Mesothelial cell of epicardium (in vitro differentiated cells): ENCODE measurements at regions not wholly inside any gene's neighbourhood (a gene's known extent, or its start where the extent isn't known, plus 50 kb on each side); places are given as distances from the start of the nearest gene placed in this dataset.

ENCODE experiments used
- DNase-seq, 2 experiments: peaks; one replicate each; pipeline ENCODE4 v3.0.0; 2021; ENCODE audit warnings: low spot score in 2 of 2; ENCODE audit not compliant: unreplicated experiment in 2 of 2
- H3K27ac Mint-ChIP-seq: 2 replicates; pipeline ENCODE4 v1.8.0; 2021; ENCODE audit warnings: mixed read lengths
- H3K27me3 Mint-ChIP-seq: 2 replicates; pipeline ENCODE4 v1.8.0; 2021; ENCODE audit warnings: low read depth, mixed read lengths
- H3K36me3 Mint-ChIP-seq: 2 replicates; pipeline ENCODE4 v1.8.0; 2021; ENCODE audit warnings: mixed read lengths
- H3K4me1 Mint-ChIP-seq: 2 replicates; pipeline ENCODE4 v1.8.0; 2021; ENCODE audit warnings: mixed read lengths
- H3K4me3 Mint-ChIP-seq: 2 replicates; pipeline ENCODE4 v1.8.0; 2021; ENCODE audit warnings: mild to moderate bottlenecking, moderate library complexity, mixed read lengths
- H3K9me3 Mint-ChIP-seq: 2 replicates; pipeline ENCODE4 v1.8.0; 2021; ENCODE audit warnings: mixed read lengths
- TF ChIP-seq, protein P1 (sequence below): fragments of 200-600 bp; sonication (generic); IDR thresholded peaks from one replicate; pipeline ENCODE4 v1.5.0; 2021; ENCODE audit warnings: antibody characterized with exemption; ENCODE audit not compliant: unreplicated experiment

DNA sequence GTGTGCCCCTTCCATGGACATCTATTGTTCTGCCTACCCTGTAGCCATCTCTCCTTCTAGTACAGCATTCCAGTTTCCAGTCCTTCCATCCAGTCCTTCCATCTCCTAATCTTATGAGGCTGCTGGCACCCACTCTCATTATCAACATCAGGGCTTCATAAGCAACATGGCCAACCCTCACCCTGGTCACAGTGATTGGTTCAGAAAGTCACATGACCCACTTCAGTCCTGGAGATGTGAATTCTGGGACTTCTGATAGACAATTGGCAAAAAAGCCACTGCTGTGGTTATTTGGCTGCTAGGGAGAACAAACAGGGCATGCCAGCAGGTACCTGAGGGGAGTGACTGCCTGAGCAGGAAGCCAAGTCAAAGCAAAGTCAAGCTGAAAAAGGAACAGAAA lies 164.7 kb upstream of the C16orf82 start:
- no peak overlapping the region for H3K27ac Mint-ChIP-seq
- H3K27me3 Mint-ChIP-seq = peaks cover 37% of the 10 kb centered on the region
- DNase-seq = no peak
- H3K36me3 Mint-ChIP-seq = no peaks in the 10 kb centered on the region
- TF ChIP-seq, protein P1, sequence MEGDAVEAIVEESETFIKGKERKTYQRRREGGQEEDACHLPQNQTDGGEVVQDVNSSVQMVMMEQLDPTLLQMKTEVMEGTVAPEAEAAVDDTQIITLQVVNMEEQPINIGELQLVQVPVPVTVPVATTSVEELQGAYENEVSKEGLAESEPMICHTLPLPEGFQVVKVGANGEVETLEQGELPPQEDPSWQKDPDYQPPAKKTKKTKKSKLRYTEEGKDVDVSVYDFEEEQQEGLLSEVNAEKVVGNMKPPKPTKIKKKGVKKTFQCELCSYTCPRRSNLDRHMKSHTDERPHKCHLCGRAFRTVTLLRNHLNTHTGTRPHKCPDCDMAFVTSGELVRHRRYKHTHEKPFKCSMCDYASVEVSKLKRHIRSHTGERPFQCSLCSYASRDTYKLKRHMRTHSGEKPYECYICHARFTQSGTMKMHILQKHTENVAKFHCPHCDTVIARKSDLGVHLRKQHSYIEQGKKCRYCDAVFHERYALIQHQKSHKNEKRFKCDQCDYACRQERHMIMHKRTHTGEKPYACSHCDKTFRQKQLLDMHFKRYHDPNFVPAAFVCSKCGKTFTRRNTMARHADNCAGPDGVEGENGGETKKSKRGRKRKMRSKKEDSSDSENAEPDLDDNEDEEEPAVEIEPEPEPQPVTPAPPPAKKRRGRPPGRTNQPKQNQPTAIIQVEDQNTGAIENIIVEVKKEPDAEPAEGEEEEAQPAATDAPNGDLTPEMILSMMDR = no peak
- H3K4me1 Mint-ChIP-seq = no peaks in the 10 kb centered on the region
- H3K4me3 Mint-ChIP-seq = no peak overlapping the region
- H3K9me3 Mint-ChIP-seq = no peaks in the 10 kb centered on the region

DNA sequence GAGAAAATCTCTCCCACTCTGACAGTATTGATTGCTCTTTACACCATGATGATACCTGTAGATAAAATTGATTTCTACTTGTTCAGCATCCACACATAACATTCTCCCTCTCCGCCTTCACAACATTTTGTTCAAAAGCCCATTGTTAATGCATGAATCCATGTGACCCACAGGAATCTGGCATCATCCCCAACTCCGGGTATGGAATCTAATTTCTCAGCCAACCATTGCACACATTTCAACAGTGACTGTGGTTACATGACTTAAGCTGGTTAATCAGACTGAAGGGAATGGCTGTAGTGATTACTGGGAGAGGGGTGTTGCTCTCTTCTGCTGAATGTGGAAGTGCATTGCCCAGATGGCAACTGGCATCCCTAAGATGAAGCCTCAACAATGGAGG lies 161.4 kb upstream of the C16orf82 start:
- TF ChIP-seq, protein P1 = no peak
- Mint-ChIP-seq H3K9me3 (no peaks in the 10 kb centered on the region), H3K27me3 (peaks cover 35% of the 10 kb centered on the region), H3K36me3 (no peaks in the 10 kb centered on the region), H3K27ac (no peak overlapping the region), H3K4me3 (no peak overlapping the region), H3K4me1 (no peaks in the 10 kb centered on the region)
- no peak for DNase-seq

DNA sequence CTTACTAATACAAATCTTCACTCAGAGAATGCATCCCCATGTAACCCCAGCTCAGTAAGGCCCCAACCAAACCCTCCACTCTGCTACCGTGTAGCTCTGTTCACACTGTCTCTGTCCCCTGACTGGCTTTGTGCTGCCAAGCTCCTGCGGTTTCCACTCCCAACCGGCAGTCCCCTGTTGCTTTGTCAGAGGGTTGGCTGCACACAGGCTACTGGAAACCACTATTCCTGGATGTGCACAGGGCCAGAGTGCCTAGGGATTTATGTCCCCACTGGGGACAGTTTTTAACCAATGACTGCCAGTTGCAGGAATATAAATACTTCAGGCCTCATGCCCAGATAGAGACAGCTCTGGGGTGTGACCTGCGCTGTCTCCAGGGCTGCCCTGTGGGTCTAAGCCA lies 157.1 kb upstream of the C16orf82 start:
- DNase-seq = no peak
- Mint-ChIP-seq H3K4me3 (no peak overlapping the region), H3K36me3 (no peaks in the 10 kb centered on the region), H3K9me3 (no peaks in the 10 kb centered on the region), H3K4me1 (no peaks in the 10 kb centered on the region), H3K27me3 (peaks cover 33% of the 10 kb centered on the region), H3K27ac (no peak overlapping the region)
- TF ChIP-seq, protein P1 = no peak

DNA sequence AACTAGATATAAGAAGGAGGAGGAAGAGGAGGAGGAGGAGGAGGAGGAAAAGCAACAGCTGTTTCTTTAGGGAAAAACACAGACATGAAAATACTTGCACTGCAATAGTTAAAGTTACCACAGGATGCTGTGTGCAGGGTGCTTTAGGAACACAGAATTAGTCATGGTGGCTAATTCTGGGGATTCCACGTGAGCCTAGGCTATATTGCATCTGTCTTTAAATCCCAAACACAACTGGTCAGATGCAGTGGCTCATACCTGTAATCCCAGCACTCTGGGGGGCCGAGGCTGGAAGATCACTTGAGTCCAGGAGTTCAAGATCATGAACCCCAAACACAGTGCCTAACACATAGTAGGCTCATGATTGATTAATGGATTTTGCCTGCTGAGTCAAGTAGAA lies 155.3 kb upstream of the C16orf82 start:
- no peaks in the 10 kb centered on the region for H3K9me3 Mint-ChIP-seq
- TF ChIP-seq, protein P1 = no peak
- no peaks in the 10 kb centered on the region for H3K36me3 Mint-ChIP-seq
- peaks cover 27% of the 10 kb centered on the region for H3K27me3 Mint-ChIP-seq
- H3K27ac Mint-ChIP-seq = no peak overlapping the region
- H3K4me3 Mint-ChIP-seq = no peak overlapping the region
- DNase-seq = no peak
- no peaks in the 10 kb centered on the region for H3K4me1 Mint-ChIP-seq

DNA sequence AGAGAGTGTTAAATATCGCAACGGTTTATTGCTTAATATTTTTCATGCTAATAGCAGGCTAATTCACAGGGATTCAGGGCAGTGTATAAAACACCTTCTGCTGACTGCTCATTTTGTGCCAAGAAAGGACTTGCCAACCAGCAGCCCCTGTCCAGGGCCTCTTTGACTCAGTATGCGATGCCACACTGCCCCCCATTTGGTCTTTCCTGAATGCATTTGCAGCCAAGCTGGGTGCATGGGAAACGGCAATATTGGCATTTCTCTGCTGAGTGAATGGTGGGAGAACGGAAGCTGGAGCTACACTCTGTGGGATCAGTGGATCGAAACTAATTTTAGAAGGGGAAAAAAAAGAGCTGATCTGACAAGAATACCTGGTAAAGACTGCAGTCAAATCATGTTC lies 152.9 kb upstream of the C16orf82 start:
- Mint-ChIP-seq H3K9me3 (no peaks in the 10 kb centered on the region), H3K36me3 (no peaks in the 10 kb centered on the region), H3K27ac (no peak overlapping the region), H3K4me3 (no peak overlapping the region), H3K4me1 (no peaks in the 10 kb centered on the region), H3K27me3 (peaks cover 16% of the 10 kb centered on the region)
- no peak for DNase-seq
- TF ChIP-seq, protein P1 = no peak
